Mammary epithelial cell (primary cell): ENCODE measurements at regions not wholly inside any gene's neighbourhood (a gene's known extent, or its start where the extent isn't known, plus 50 kb on each side); places are given as distances from the start of the nearest gene placed in this dataset.

Experiments
- EZH2 ChIP-seq: IDR thresholded peaks from 2 replicates; pipeline ENCODE4 v1.6.1; 2012; ENCODE audit warnings: low read length, inconsistent platforms, borderline replicate concordance
- TF ChIP-seq, protein P1 (sequence below), 2 donors: IDR thresholded peaks in 1 of 2; conservative IDR thresholded peaks in 1 of 2; 2 replicates each; pipeline ENCODE4 v1.5.1; 2011 to 2012; ENCODE audit warnings: inconsistent platforms in 2 of 2, low read length in 2 of 2, mild to moderate bottlenecking in 2 of 2, control low read depth in 1 of 2, low read depth in 1 of 2; ENCODE audit not compliant: insufficient read depth in 1 of 2; ENCODE audit errors: extremely low read depth in 1 of 2

DNA sequence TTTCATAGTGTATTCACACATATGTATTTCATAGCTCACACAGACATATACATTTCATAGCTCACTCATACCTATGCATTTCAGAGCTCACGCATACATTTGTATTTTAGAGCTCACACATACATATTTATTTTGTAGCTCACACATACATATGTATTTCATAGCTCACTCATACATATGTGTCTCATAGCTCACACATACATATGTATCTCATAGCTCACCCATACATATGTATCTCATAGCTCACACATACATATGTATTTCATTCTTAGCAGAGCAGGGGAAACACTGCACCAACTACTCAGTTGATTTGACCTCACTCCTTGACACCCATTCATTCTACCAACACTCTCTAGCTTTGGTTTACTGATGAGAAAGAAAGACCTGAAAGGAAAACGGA lies 713.6 kb downstream of the QKI start:
- TF ChIP-seq, protein P1, sequence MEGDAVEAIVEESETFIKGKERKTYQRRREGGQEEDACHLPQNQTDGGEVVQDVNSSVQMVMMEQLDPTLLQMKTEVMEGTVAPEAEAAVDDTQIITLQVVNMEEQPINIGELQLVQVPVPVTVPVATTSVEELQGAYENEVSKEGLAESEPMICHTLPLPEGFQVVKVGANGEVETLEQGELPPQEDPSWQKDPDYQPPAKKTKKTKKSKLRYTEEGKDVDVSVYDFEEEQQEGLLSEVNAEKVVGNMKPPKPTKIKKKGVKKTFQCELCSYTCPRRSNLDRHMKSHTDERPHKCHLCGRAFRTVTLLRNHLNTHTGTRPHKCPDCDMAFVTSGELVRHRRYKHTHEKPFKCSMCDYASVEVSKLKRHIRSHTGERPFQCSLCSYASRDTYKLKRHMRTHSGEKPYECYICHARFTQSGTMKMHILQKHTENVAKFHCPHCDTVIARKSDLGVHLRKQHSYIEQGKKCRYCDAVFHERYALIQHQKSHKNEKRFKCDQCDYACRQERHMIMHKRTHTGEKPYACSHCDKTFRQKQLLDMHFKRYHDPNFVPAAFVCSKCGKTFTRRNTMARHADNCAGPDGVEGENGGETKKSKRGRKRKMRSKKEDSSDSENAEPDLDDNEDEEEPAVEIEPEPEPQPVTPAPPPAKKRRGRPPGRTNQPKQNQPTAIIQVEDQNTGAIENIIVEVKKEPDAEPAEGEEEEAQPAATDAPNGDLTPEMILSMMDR (conservative IDR thresholded peaks at IDR 0.05 in 1 of 2, IDR thresholded peaks at IDR 0.05 in 1 of 2; ENCODE audit: extremely low read depth in 1 of 2, insufficient read depth in 1 of 2, low read depth in 1 of 2, low read length in 2 of 2) = no peak
- TF ChIP-seq EZH2 = no peak
